PC-9 (cell line): ENCODE measurements at regions not wholly inside any gene's neighbourhood (a gene's known extent, or its start where the extent isn't known, plus 50 kb on each side); places are given as distances from the start of the nearest gene placed in this dataset.

Experiments used
- EZH2 ChIP-seq: fragments of 200-600 bp; sonication (generic); IDR thresholded peaks from 2 replicates; pipeline ENCODE4 v1.8.0; 2017; ENCODE audit warnings: antibody characterized with exemption, low read depth
- TF ChIP-seq, protein P1 (sequence below): fragments of 200-600 bp; sonication (generic); conservative IDR thresholded peaks from 2 replicates; pipeline ENCODE4 v1.6.1; 2017; ENCODE audit warnings: mixed run types, antibody characterized with exemption, mild to moderate bottlenecking, moderate library complexity

DNA sequence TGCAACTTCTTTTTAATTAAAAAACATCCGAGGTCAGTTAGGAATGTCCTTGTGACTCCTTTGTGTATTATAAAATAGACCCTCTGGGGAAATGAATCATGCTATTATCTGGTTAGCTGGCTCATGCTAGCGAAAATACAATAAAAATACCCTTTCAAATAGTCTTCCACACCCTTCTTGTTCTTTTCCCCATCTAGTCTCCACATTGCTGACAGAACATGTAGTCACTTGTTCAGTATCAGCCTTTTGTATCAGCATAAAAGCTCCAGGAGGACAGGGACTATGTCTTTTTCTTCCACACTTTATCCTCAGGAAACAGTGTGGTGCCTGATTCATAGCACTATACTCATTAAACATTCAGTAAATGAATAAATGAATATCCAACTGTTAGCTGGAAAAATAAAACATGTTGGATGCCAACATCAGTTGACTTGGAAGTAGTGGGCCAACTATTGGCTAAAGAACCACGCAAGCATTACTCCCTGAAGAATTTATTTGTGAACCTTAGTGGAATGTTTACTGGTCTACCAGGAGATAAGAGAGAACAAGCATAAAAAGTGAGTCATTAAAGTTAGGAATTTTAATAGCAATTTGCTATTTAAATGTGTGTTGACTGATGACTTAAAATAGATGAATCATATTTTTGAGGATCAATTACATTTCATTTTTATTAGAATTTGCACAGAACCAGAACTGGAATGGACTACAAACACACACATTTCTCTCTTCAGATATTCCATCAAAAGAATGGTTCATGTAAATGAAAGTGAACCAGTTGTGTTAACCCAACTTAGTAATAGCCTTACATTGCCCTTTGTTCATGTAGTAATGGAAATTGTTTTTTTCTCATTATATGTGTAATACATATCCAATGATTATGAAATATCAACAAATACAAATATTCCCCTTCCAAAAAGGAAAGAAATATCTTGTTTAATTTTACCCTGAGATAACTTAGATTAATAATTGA lies 129.6 kb downstream of the DKK1 start:
- TF ChIP-seq, protein P1, sequence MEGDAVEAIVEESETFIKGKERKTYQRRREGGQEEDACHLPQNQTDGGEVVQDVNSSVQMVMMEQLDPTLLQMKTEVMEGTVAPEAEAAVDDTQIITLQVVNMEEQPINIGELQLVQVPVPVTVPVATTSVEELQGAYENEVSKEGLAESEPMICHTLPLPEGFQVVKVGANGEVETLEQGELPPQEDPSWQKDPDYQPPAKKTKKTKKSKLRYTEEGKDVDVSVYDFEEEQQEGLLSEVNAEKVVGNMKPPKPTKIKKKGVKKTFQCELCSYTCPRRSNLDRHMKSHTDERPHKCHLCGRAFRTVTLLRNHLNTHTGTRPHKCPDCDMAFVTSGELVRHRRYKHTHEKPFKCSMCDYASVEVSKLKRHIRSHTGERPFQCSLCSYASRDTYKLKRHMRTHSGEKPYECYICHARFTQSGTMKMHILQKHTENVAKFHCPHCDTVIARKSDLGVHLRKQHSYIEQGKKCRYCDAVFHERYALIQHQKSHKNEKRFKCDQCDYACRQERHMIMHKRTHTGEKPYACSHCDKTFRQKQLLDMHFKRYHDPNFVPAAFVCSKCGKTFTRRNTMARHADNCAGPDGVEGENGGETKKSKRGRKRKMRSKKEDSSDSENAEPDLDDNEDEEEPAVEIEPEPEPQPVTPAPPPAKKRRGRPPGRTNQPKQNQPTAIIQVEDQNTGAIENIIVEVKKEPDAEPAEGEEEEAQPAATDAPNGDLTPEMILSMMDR = no peak
- no peak for TF ChIP-seq EZH2
